ENCODE measurements at regions not wholly inside any gene's neighbourhood (a gene's known extent, or its start where the extent isn't known, plus 50 kb on each side); places are given as distances from the start of the nearest gene placed in this dataset.

DNA sequence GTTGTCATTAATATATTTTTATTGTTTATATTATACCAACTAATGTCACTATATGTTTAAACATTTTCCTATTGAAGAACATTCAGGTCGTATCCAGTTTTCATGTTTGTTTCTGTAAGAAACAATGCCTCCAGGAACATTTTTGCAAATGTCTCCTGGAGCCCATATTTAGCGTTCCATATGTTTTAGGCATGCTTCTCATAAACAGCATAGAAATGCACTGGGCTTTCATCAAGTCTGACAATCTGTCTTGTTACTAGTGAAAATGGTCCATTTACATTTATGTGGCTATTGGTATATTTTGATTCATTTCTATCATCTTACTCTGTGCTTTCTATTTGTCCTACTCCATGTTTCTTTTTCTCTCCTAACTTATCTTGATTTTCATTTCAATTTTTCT, 431.7 kb downstream of the TFAP2A start:
- DNase-seq (ENCODE audit: insufficient read length, low spot score) (no peak), FAIRE-seq (no peak)
- TF ChIP-seq, protein P1, sequence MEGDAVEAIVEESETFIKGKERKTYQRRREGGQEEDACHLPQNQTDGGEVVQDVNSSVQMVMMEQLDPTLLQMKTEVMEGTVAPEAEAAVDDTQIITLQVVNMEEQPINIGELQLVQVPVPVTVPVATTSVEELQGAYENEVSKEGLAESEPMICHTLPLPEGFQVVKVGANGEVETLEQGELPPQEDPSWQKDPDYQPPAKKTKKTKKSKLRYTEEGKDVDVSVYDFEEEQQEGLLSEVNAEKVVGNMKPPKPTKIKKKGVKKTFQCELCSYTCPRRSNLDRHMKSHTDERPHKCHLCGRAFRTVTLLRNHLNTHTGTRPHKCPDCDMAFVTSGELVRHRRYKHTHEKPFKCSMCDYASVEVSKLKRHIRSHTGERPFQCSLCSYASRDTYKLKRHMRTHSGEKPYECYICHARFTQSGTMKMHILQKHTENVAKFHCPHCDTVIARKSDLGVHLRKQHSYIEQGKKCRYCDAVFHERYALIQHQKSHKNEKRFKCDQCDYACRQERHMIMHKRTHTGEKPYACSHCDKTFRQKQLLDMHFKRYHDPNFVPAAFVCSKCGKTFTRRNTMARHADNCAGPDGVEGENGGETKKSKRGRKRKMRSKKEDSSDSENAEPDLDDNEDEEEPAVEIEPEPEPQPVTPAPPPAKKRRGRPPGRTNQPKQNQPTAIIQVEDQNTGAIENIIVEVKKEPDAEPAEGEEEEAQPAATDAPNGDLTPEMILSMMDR (IDR thresholded peaks at IDR 0.05; ENCODE audit: insufficient read depth, missing control alignments): no peak

DNA sequence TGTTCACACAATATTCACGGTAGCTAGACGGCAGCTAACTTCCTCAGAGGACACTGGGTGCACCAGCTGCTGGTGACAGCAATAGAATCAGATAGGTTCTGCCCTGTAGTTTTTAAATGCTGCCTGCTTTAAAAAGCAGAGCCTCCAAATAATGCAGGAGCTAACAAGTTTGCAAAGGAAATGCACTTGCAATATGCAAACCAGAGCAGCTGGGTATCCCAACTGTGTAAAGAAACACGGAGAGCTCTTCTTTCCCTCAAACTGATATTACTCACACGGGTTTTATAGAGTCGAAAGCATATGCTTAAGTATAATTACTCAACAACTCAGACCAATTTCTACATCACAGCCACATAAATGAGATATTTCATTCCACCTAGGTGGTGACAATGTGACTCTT, 432.7 kb downstream of the TFAP2A start:
- TF ChIP-seq, protein P1 (IDR thresholded peaks at IDR 0.05; ENCODE audit: insufficient read depth, missing control alignments): no peak
- FAIRE-seq: no peak
- no peak for DNase-seq (ENCODE audit: insufficient read length, low spot score)

DNA sequence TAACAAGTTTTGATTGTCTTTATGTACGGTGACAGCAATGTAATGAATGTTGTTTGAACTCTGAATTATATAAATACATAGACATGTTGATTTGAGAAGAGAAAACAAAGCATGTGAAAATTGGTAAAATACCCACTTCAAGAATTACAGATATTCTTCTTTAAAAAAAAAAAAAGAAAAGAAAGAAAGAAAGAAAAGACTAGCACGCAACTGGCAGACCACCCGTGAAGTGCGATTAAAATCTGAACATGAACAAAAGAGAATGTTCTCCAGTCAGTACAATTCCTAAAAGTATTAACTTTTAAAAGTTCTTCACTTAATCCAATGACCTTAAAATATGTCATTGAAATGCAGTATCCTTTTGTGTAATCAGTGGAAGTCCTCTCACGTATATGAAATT, 434.9 kb downstream of the TFAP2A start:
- no peak for FAIRE-seq
- TF ChIP-seq, protein P1 (IDR thresholded peaks at IDR 0.05; ENCODE audit: insufficient read depth, missing control alignments): no peak

DNA sequence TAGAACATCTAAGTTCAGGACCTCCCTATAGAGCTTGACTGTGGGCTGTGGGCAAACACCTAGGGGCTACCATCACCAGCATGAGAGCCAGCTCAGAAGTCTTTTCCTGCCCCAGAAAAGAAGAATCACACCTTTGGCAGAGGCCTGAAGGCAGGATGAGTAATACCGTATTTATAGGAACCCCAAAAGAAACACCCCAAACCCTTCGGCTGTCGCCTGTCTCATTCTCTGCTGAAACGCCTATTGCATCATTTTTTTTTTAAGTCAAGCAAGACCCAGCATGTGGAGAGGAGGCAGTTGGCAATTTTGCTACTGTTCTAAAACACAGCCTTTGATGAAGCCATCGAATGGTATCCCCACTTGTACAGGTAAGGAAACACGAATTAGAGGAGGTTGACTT, 436.4 kb downstream of the TFAP2A start:
- TF ChIP-seq, protein P1 (IDR thresholded peaks at IDR 0.05; ENCODE audit: insufficient read depth, missing control alignments): no peak
- DNase-seq (ENCODE audit: insufficient read length, low spot score): no peak
- FAIRE-seq: no peak

More for the DNA sequence above, 434.9 kb downstream of the TFAP2A start:
- DNase-seq (ENCODE audit: insufficient read length, low spot score): no peak

DNA sequence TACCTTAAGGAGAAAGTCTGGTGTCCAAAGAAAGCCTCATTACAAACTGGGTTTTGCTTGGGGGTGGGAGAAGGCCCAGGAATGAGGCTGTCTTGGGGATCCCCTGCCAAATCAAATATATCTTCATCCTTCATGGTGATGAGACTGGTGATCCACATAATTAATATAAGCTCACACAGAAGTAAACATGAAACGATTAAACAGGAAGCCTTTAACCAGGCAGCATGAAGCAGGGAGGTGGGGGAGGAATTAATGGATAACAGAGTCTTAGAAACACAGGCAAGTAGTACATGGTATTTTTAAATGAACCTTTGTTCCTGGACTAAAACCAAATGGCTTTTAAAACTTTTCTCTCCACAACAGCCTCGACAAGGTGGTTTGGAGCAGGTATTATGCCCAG, 437.5 kb downstream of the TFAP2A start:
- TF ChIP-seq, protein P1 (IDR thresholded peaks at IDR 0.05; ENCODE audit: insufficient read depth, missing control alignments): no peak
- DNase-seq (ENCODE audit: insufficient read length, low spot score): no peak
- no peak for FAIRE-seq

DNA sequence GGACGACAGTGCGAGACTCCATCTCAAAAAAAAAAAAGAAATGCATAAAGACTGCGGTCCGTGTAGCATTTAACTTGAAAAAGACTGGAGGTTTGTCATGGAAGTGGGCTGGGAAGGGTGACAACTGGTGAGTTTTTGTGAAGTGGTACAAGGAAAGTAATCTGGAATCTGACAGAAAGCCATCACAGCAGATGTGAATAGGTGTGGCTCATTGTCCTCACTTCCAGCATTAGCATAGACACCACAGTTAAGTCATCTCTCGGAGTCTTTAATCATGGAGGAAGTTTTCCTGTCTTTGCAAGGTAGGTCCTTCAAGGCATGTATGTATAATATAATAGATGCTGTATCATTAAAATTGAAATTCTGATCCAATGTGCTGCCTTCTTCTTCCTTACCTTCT, 453.2 kb downstream of the TFAP2A start:
- TF ChIP-seq, protein P1 (IDR thresholded peaks at IDR 0.05; ENCODE audit: insufficient read depth, missing control alignments): no peak
- DNase-seq (ENCODE audit: insufficient read length, low spot score) (no peak), FAIRE-seq (no peak)

DNA sequence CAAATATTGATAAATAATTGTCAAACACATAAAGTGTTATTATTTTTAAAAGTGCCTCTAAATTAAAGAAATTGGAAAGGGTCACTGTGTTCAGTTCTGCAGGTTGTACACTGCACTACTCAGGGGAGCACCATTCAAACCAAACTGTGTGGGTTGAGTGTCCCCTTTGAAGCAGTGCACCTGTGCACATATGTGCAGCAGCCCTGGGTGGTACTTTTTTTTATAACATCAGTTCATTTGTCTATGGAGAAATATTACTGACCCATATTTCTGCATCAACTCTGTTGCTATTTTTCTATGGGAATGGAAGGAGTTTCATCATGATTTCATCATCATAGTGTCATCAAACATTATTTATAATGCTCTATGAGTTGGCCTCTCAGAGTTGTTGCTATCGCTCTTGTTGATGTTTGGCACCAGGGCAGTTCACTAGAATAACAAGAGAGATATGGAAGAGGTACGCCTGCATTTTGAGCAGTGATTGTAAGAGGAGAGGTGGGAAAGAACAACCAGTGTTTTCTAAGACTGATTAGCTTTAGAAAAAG, 457.6 kb downstream of the TFAP2A start:
- DNase-seq (ENCODE audit: insufficient read length, low spot score): no peak
- TF ChIP-seq, protein P1 (IDR thresholded peaks at IDR 0.05; ENCODE audit: insufficient read depth, missing control alignments): no peak
- FAIRE-seq: no peak

Data from D721Med (cell line).